GM19351 (cell line): ENCODE measurements at regions not wholly inside any gene's neighbourhood (a gene's known extent, or its start where the extent isn't known, plus 50 kb on each side); places are given as distances from the start of the nearest gene placed in this dataset.

Experiments used
- ATAC-seq: cut with Tn5 transposase; IDR thresholded peaks from one replicate; pipeline ENCODE4 v1.9.1; 2021; ENCODE audit warnings: mild to moderate bottlenecking, moderate library complexity; ENCODE audit not compliant: unreplicated experiment

- no peak for ATAC-seq
Observed at GRCh38 chr20:60540591-60540990, 582.4 kb downstream of the CDH26 start.

GRCh38 chr20:60541991-60542390, 583.8 kb downstream of the CDH26 start:
- ATAC-seq, result no peak

DNA sequence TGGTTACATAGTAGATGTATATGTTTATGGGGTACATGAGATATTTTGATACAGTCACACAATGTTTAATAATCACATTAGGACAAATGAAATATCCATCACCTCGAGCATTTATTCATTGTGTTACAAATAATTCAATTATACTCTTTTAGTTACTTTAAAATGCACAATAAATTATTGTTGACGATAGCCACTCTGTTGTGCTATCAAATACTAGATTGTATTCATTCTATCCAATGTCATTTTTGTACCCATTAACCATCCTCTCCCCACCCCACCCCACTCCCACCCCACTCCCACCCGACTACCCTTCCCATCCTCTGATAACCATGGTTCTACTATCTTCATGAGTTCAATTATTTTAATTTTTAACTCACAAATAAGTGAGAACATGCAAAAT, 585.4 kb downstream of the CDH26 start:
- ATAC-seq, result no peak

DNA sequence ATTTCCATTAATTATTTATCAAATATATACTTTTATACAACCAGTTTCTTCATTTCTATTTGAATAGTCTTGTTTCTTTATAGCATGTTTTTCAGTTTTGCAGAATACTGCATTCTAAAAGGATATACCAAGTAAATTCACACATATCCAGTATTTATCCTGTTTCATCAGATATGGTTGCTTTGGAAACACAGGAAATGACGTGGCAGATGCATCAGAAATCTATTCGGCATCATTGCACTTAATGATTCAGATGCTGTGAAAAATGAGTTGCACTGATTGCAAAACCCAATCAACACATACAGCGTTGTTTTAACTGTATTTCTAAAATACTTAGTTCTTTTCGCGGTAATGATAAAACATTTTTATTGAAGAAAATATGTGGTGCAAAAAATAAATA, 594.9 kb downstream of the CDH26 start:
- ATAC-seq, result no peak

DNA sequence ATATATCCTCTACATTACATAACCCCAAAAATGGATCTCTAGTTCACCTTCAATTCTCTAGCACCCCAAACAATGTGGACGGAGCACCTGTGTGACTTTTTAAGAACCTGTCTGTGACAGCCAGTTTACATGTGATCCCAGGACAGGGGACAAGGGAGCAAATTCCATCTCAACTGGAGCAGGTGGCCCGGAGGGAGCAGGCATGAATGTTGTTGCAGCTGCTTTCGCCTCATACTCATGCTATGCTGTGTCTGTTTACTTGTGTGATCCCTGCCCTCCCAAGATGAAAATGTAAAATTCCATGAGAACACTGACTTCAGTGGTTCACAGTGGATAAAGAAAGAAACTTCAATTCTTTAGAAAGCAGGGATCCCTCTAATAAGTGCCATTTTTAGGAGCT, 600.3 kb downstream of the CDH26 start:
- no peak for ATAC-seq

DNA sequence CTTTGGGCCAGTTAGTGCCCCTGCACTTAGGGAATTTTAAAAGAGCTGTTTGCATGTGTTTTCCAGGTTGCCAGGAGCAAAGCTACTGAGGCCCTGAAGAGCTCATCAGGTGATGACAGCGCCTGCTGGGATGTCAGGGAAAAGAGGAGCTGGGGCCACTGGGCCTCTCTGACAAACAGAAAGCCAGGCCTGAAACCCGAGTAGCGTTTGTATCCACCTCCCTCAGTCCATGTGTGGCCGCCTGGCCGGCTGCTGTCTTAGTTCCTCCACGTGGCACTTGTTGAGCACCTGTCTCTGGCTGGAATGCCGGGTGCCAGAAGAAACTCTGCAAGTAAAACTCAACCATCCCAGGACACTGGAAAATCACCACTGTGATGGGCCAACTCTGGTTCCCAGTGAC, 601.2 kb downstream of the CDH26 start:
- ATAC-seq, result no peak

- no peak for ATAC-seq
Observed at GRCh38 chr20:60561052-60561451, 602.8 kb downstream of the CDH26 start.

DNA sequence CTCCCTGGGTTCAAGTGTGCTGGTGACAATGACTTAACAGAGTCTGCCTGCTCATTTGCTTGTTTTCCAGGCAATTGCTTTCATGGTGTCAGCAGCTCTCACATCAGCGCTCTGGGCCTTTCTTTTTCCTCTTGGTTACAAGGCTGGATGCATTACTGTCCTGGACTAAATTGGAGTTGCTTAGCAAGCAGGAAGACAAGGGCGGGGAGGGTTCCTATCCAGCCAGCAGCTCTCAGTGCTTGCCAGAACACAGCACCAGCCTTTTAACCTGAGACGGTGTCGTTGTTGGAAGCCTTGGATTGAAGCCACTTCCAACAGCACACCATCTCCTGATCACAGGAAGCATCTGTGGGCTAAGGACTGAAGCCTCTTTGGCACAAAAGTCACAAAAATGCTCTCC, 606.9 kb downstream of the CDH26 start:
- no peak for ATAC-seq

DNA sequence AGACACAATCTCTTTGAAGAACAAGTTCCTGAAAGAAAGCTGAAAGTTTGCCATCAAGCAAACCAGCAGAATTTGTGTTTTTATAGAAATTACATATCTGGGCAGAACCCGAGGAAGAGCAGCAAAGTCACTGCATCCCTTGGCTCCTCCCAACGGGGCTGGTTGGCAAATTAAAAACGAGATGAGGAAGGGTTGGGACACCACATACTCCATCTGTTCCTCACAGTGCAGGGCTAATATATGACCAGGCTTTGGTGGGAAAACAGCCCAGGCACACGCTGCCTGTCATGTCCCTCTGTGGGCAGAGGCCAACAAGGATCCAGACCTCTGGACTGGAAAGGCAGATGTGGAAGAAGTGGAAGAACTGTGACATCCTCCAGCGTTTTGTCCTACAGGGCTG, 607.3 kb downstream of the CDH26 start:
- no peak for ATAC-seq

- ATAC-seq, result no peak
Observed at GRCh38 chr20:60569116-60569515, 610.9 kb downstream of the CDH26 start.

DNA sequence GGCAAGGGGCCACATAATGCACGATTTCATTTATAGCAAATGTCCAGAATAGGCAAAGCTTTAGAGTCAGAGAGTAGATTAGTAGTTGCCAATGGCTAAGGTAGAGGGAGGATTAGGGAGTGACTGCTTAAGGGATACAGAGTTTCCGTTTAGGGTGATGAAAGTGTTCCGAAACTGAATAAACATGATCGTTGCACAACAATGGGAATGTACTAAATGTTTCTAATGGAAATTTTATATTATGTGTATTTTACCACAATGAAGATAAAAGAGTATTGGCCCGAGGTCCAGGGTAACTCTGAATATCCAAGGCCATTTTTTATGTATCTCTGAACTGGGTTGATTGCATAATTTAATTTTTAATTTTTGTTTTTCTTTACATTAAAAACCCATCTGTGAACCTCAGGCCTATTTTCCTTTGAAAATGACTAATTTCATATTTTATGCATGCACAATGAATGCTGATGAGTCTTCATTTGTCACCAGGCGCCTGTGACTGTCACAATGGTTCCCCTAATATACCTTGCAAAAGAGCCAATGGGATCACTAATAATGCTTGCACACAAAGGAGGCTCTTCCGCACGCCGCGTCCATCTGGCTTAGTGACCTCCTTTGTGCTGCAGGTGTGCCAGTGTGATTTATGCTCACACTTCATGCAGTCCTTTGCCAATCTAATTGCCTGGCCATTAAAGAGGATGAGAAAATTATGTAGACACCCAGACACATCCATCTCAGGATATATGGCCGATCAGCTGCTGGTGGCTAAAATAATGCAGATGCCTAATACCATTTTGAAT, 612.5 kb downstream of the CDH26 start:
- no peak for ATAC-seq

GRCh38 chr20:60573003-60573680, 614.9 kb downstream of the CDH26 start:
- no peak for ATAC-seq

DNA sequence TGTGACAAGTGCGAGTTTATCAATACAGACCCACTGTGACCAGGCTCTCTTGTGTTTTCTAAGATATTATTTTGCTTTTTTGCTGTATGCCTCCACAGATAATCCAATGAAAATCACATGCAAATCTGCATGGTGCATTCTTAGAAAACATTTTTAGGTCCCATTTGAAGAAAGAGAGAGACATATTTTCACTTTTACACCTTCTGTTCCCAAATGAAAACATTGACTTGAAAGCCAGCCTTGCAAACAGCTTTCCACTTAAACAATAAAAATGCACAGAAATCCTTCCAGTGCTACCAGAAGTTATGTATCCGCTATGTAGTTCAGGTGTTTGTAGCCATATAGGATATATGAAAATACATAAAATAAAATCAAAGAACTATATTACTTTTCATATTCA, 618.0 kb downstream of the CDH26 start:
- ATAC-seq, result no peak

- no peak for ATAC-seq
Observed at GRCh38 chr20:60579941-60580515, 621.8 kb downstream of the CDH26 start.

DNA sequence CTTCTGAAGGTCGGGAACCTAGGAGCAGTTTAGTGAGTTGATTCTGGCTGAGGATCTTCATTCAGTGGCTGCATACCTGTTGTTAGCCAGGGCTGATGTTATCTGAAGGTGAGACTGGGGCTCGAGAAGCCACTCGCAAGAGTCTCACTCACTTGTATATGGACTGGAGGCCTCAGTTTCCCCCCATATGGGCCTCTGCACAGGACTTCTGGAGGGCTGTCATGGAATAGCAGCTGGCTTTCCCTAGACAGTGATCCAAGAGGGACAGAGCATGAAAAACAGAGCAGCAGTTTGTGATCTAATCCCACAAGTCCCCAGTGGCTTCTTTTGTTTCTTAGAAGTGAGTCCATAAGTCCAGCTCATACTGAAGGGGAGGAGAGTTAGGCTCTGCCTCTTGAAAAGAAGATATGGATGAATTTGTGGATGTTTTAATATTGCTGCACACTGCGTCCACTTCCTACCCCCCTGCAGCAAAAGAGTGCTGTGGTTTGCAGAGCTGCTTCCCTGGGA, 623.4 kb downstream of the CDH26 start:
- no peak for ATAC-seq

DNA sequence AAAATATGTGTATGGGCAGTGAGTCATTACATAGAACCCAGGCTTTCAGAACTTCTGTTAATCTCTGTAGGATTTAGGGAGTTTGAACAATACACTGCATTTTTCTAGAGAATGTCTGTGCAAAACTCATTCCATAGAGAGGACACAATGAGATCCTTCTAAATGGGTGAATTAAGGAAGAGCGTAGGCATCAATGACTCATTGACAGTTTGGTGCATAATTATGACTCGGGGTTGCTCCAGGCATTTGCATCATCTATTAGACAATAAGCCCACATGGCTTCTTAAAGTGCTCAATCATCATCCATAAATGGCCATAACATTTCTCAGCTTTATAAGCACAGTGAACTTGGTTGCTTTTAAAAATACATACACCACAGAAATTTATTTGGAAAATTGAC, 625.5 kb downstream of the CDH26 start:
- no peak for ATAC-seq

DNA sequence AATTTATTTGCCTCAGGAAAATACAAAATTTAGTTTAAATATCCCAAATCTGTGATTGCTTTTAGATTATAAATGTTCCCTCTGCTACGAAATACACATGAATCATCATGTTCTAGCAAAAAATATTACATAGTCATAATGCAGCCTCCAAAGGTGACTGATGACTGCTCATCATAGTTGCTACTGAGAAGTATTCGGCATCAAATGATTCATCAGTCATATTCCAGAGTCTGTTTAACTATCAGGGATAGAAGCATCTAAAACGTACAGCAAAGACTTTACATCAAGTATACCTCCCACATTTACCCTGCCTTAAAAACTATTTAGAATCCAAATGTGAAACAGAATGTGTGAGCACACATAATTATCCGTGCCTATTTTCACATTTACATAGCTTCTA, 626.0 kb downstream of the CDH26 start:
- ATAC-seq, result no peak

DNA sequence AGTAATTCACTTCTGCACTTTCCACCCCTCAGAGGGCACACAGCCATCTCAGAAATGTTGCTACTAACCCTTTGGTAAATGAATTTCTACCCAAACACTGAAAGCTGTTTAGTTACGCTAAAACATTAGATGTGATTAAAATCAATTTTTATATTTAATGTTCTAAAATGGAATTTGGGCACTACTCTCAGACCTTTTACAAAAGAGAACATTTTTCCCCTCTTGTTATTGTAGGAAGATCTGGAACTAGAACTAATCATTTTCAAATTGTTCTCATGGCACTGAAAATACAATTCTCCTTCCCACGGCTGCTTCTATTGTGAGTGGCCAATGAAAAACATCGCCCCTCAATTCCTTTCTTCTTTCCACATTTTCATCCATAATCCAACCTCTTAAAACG, 627.4 kb downstream of the CDH26 start:
- no peak for ATAC-seq

DNA sequence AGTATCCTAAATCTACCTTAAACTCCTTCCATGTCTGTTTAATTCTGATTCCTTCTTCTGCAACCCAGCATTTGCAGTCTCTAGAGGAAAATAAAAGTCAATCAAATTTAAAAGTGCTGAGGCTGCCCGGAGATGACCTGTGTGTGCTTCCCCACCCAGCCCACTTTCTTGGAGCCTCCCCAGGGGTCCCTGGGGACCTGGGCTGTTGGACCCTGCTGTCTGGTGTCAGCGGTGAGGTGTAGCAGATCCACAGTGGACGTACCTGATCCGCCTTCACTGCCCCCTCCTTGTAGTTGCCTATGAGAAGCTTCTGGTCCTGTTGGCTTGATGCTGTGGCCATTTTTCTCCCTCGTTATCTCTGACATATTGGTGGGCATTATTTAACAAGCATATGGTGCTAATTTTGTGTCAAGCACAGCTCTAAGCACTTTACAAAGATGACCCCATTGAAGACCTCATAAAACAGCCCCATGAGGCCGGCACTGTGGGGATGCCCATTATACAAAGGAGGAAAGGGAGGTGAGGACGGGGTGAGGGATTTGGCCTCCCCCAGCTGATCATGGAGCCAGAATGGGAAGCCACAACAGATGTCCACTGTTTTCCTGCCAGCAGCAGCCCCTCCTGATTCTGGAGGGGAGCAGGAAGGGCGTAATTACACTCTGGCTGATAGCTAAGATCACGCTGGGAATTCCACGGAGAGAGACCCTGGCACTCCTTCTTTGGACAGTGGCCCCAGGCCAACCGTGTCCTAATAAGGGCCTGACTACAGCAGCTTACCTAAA, 628.2 kb downstream of the CDH26 start:
- ATAC-seq, result no peak

DNA sequence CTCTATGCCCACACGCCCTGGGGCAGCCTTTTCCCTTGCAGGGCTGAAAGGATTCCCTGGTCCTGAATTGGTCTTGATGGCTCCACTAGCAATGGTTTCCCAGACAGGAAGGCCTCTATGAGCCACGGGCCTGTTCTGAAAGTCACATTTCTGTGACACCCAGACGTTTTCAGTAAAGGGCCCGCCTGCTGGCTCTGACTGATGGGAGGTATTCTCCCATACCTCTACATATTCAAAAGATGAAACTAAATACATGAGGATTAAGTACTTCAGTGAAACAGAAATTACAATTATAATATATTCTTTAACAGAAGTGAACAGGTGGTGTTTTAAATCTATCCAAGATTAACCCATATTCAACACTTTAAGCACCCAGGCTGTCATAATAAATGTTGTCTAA, 629.8 kb downstream of the CDH26 start:
- no peak for ATAC-seq

- ATAC-seq, result no peak
Observed at GRCh38 chr20:60589623-60590022, 631.4 kb downstream of the CDH26 start.
